GM23338 (cell line): ENCODE measurements at regions not wholly inside any gene's neighbourhood (a gene's known extent, or its start where the extent isn't known, plus 50 kb on each side); places are given as distances from the start of the nearest gene placed in this dataset.

Source experiments
- ATAC-seq: fragments of 200-7000 bp; cut with Tn5 transposase; 3 replicates; pipeline ENCODE4 v1.9.1; 2020
- DNase-seq: peaks from one replicate; pipeline ENCODE4 v3.0.0-alpha.2; 2015; ENCODE audit warnings: low spot score
- H2AFZ ChIP-seq: fragments of 200-600 bp; sonication (generic); 2 replicates; pipeline ENCODE4 v1.8.0; 2016; ENCODE audit warnings: antibody characterized with exemption, mild to moderate bottlenecking, moderate library complexity
- H3F3A ChIP-seq: fragments of 200-600 bp; sonication (generic); replicated peaks from 2 replicates; pipeline ENCODE4 v1.8.0; 2017; ENCODE audit warnings: antibody characterized with exemption, mixed run types, low read depth
- H3K27ac ChIP-seq: fragments of 200-600 bp; sonication (generic); 2 replicates; pipeline ENCODE4 v1.6.1; 2016; ENCODE audit warnings: low read depth
- H3K27me3 ChIP-seq: fragments of 200-600 bp; sonication (generic); 2 replicates; pipeline ENCODE4 v1.8.0; 2016; ENCODE audit warnings: mild to moderate bottlenecking, mixed run types, moderate library complexity; ENCODE audit not compliant: insufficient read depth
- H3K36me3 ChIP-seq: fragments of 200-600 bp; sonication (generic); 2 replicates; pipeline ENCODE4 v1.8.0; 2016; ENCODE audit warnings: mild to moderate bottlenecking; ENCODE audit not compliant: insufficient read depth
- H3K4me1 ChIP-seq: fragments of 200-600 bp; sonication (generic); 2 replicates; pipeline ENCODE4 v1.8.0; 2016; ENCODE audit warnings: mild to moderate bottlenecking, moderate library complexity; ENCODE audit not compliant: insufficient read depth
- H3K4me2 ChIP-seq: fragments of 200-600 bp; sonication (generic); 2 replicates; pipeline ENCODE4 v1.7.1; 2017; ENCODE audit warnings: mixed run types
- H3K4me3 ChIP-seq: fragments of 200-600 bp; sonication (generic); 2 replicates; pipeline ENCODE4 v1.6.1; 2016; ENCODE audit warnings: mixed run types
- H3K79me2 ChIP-seq: fragments of 200-600 bp; sonication (generic); replicated peaks from 2 replicates; pipeline ENCODE4 v1.8.0; 2017; ENCODE audit warnings: mild to moderate bottlenecking; ENCODE audit not compliant: insufficient read depth
- H3K9me2 ChIP-seq: fragments of 200-600 bp; sonication (generic); 2 replicates; pipeline ENCODE4 v1.8.0; 2017; ENCODE audit not compliant: insufficient read depth
- H4K20me1 ChIP-seq: fragments of 200-600 bp; sonication (generic); replicated peaks from 2 replicates; pipeline ENCODE4 v1.8.0; 2017; ENCODE audit warnings: mild to moderate bottlenecking; ENCODE audit not compliant: insufficient read depth
- H3K27ac Mint-ChIP-seq: 2 replicates; pipeline ENCODE4 v1.8.0; 2020; ENCODE audit warnings: inconsistent platforms, mild to moderate bottlenecking, moderate library complexity, mixed read lengths
- H3K27me3 Mint-ChIP-seq: 3 replicates; pipeline ENCODE4 v1.8.0; 2022; ENCODE audit warnings: low read depth, mild to moderate bottlenecking, moderate library complexity, mixed read lengths, inconsistent platforms; ENCODE audit not compliant: insufficient read depth, poor library complexity
- H3K36me3 Mint-ChIP-seq: 3 replicates; pipeline ENCODE4 v1.8.0; 2021; ENCODE audit warnings: low read depth, mild to moderate bottlenecking, inconsistent platforms, moderate library complexity, mixed read lengths
- H3K4me1 Mint-ChIP-seq: 3 replicates; pipeline ENCODE4 v1.8.0; 2020; ENCODE audit warnings: mild to moderate bottlenecking, inconsistent platforms, mixed read lengths
- H3K4me3 Mint-ChIP-seq: 3 replicates; pipeline ENCODE4 v1.8.0; 2021; ENCODE audit warnings: moderate library complexity, mild to moderate bottlenecking, inconsistent platforms, mixed read lengths
- H3K9me3 Mint-ChIP-seq: 3 replicates; pipeline ENCODE4 v1.8.0; 2020; ENCODE audit warnings: moderate library complexity, mild to moderate bottlenecking, inconsistent platforms, mixed read lengths
- CREB1 ChIP-seq: fragments of 250-450 bp; sonication (Bioruptor Pico); IDR thresholded peaks from 2 replicates; pipeline ENCODE4 v1.5.0; 2020; ENCODE audit warnings: low read depth, mild to moderate bottlenecking, moderate library complexity
- CTCF ChIP-seq, 2 experiments: fragments of 200-600 bp in 1 of 2; sonication (generic) in 1 of 2; conservative IDR thresholded peaks; 2 replicates each; pipeline versions ENCODE4 v1.5.1 to v1.6.1; 2016 to 2017; ENCODE audit warnings: antibody characterized with exemption in 2 of 2, low read depth in 2 of 2, mild to moderate bottlenecking in 2 of 2, moderate library complexity in 1 of 2
- EZH2 ChIP-seq: fragments of 200-600 bp; sonication (generic); IDR thresholded peaks from one replicate; pipeline ENCODE4 v1.8.0; 2017; ENCODE audit warnings: antibody characterized with exemption, mild to moderate bottlenecking, low read depth; ENCODE audit not compliant: unreplicated experiment
- EZH2phosphoT487 ChIP-seq: fragments of 200-600 bp; sonication (generic); IDR thresholded peaks from one replicate; pipeline ENCODE4 v1.8.1; 2018; ENCODE audit warnings: antibody characterized with exemption; ENCODE audit not compliant: unreplicated experiment
- JUNB ChIP-seq: IDR thresholded peaks from one replicate; pipeline ENCODE4 v1.6.1; 2016; ENCODE audit warnings: antibody characterized with exemption; ENCODE audit not compliant: unreplicated experiment
- NANOG ChIP-seq: IDR thresholded peaks from 2 replicates; pipeline ENCODE4 v1.6.1; 2016; ENCODE audit warnings: antibody characterized with exemption, borderline replicate concordance
- POLR2AphosphoS5 ChIP-seq: IDR thresholded peaks from 2 replicates; pipeline ENCODE4 v1.6.1; 2016; ENCODE audit warnings: antibody characterized with exemption, low read depth
- STAT1 ChIP-seq: IDR thresholded peaks from one replicate; pipeline ENCODE4 v1.6.1; 2016; ENCODE audit warnings: antibody characterized with exemption; ENCODE audit not compliant: unreplicated experiment
- ZNF114 ChIP-seq: fragments of 250-450 bp; sonication (Bioruptor Pico); IDR thresholded peaks from 2 replicates; pipeline ENCODE4 v1.5.0; 2020; ENCODE audit warnings: mild to moderate bottlenecking, moderate library complexity
- ZNF331 ChIP-seq: fragments of 250-450 bp; sonication (Bioruptor Pico); IDR thresholded peaks from 2 replicates; pipeline ENCODE4 v1.5.0; 2020; ENCODE audit warnings: low read depth, mild to moderate bottlenecking, moderate library complexity
- ZNF462 ChIP-seq: fragments of 250-450 bp; sonication (Bioruptor Pico); IDR thresholded peaks from 2 replicates; pipeline ENCODE4 v1.5.0; 2020; ENCODE audit warnings: mild to moderate bottlenecking, moderate library complexity
- TF ChIP-seq, protein P1 (sequence below): IDR thresholded peaks from 2 replicates; pipeline ENCODE4 v1.6.1; 2016; ENCODE audit warnings: antibody characterized with exemption
- TF ChIP-seq, protein P2 (sequence below): IDR thresholded peaks from one replicate; pipeline ENCODE4 v1.6.1; 2018; ENCODE audit warnings: antibody characterized with exemption; ENCODE audit not compliant: unreplicated experiment

DNA sequence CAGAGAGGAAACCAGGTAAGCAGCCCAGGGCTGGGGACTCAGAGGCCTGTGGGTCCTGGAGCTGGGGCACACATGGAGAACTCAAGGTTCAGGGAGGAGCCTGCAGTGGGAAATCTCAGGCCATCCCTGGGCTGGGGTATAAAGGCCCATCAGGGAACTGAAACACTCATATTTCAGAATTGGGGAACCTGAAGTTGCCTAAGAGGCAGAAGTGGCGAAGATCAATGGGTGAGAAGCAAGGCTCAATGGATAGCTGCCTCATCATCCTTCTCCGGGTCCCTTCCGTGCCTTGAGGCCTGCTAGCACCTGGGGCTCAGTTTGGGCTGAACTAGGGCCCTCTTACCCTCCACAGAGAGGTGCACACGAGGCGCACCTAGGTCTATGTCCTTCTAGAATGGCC is 747.5 kb upstream of the AMELY start:
- Histone ChIP-seq H3K4me3 (no peak overlapping the region), H3F3A (no peaks in the 10 kb centered on the region), H3K27me3 (no peaks in the 10 kb centered on the region), H3K4me2 (no peak overlapping the region), H4K20me1 (no peaks in the 10 kb centered on the region), H3K79me2 (no peaks in the 10 kb centered on the region), H2AFZ (no peak overlapping the region), H3K9me2 (no peaks in the 10 kb centered on the region), H3K4me1 (no peaks in the 10 kb centered on the region), H3K36me3 (no peaks in the 10 kb centered on the region), H3K27ac (no peak overlapping the region)
- no peaks in the 10 kb centered on the region for H3K4me1 Mint-ChIP-seq
- no peak overlapping the region for H3K27ac Mint-ChIP-seq
- H3K36me3 Mint-ChIP-seq = no peaks in the 10 kb centered on the region
- no peaks in the 10 kb centered on the region for H3K9me3 Mint-ChIP-seq
- ATAC-seq (no peak), DNase-seq (no peak)
- H3K4me3 Mint-ChIP-seq = no peak overlapping the region
- no peak for TF ChIP-seq ZNF114 (CRISPR knock-in tag)
- TF ChIP-seq STAT1 = no peak
- no peak for TF ChIP-seq JUNB
- no peak for TF ChIP-seq ZNF462 (CRISPR knock-in tag)
- no peak for TF ChIP-seq CREB1 (CRISPR knock-in tag)
- TF ChIP-seq, protein P1, sequence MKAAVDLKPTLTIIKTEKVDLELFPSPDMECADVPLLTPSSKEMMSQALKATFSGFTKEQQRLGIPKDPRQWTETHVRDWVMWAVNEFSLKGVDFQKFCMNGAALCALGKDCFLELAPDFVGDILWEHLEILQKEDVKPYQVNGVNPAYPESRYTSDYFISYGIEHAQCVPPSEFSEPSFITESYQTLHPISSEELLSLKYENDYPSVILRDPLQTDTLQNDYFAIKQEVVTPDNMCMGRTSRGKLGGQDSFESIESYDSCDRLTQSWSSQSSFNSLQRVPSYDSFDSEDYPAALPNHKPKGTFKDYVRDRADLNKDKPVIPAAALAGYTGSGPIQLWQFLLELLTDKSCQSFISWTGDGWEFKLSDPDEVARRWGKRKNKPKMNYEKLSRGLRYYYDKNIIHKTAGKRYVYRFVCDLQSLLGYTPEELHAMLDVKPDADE = no peak
- no peak for TF ChIP-seq EZH2
- TF ChIP-seq ZNF331 = no peak
- no peak for TF ChIP-seq NANOG
- TF ChIP-seq, protein P2, sequence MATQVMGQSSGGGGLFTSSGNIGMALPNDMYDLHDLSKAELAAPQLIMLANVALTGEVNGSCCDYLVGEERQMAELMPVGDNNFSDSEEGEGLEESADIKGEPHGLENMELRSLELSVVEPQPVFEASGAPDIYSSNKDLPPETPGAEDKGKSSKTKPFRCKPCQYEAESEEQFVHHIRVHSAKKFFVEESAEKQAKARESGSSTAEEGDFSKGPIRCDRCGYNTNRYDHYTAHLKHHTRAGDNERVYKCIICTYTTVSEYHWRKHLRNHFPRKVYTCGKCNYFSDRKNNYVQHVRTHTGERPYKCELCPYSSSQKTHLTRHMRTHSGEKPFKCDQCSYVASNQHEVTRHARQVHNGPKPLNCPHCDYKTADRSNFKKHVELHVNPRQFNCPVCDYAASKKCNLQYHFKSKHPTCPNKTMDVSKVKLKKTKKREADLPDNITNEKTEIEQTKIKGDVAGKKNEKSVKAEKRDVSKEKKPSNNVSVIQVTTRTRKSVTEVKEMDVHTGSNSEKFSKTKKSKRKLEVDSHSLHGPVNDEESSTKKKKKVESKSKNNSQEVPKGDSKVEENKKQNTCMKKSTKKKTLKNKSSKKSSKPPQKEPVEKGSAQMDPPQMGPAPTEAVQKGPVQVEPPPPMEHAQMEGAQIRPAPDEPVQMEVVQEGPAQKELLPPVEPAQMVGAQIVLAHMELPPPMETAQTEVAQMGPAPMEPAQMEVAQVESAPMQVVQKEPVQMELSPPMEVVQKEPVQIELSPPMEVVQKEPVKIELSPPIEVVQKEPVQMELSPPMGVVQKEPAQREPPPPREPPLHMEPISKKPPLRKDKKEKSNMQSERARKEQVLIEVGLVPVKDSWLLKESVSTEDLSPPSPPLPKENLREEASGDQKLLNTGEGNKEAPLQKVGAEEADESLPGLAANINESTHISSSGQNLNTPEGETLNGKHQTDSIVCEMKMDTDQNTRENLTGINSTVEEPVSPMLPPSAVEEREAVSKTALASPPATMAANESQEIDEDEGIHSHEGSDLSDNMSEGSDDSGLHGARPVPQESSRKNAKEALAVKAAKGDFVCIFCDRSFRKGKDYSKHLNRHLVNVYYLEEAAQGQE = no peak
- no peak for TF ChIP-seq CTCF (conservative IDR thresholded peaks at IDR 0.05; ENCODE audit: low read depth in 2 of 2)
- TF ChIP-seq POLR2AphosphoS5 = no peak
- TF ChIP-seq EZH2phosphoT487 = no peak
- H3K27me3 Mint-ChIP-seq = no peaks in the 10 kb centered on the region
